Iris pigment epithelial cell (primary cell): ENCODE measurements at regions not wholly inside any gene's neighbourhood (a gene's known extent, or its start where the extent isn't known, plus 50 kb on each side); places are given as distances from the start of the nearest gene placed in this dataset.

Experiments
- DNase-seq: peaks from one replicate; pipeline ENCODE4 v3.0.0-alpha.2; 2011; ENCODE audit warnings: low read depth

GRCh38 chr2:43127941-43128558 is 98.4 kb downstream of the ZFP36L2 start:
- DNase-seq, result no peak

GRCh38 chr2:43127208-43127940 is 99.0 kb downstream of the ZFP36L2 start:
- peak; percentile 37 for DNase-seq

GRCh38 chr2:43126817-43127207 is 99.6 kb downstream of the ZFP36L2 start:
- no peak for DNase-seq

- no peak for DNase-seq
Measured at GRCh38 chr2:43125090-43125998, 101.1 kb downstream of the ZFP36L2 start.

- DNase-seq, result no peak
Measured at GRCh38 chr2:43124687-43125057, 101.7 kb downstream of the ZFP36L2 start.

- DNase-seq, result no peak
Measured at GRCh38 chr2:43123981-43124686, 102.3 kb downstream of the ZFP36L2 start.

- no peak for DNase-seq
Measured at GRCh38 chr2:43123486-43123885, 102.9 kb downstream of the ZFP36L2 start.

GRCh38 chr2:43123028-43123427 is 103.4 kb downstream of the ZFP36L2 start:
- no peak for DNase-seq

- DNase-seq, result no peak
Measured at GRCh38 chr2:43121580-43122314, 104.7 kb downstream of the ZFP36L2 start.

- no peak for DNase-seq
Measured at GRCh38 chr2:43119303-43119702, 107.1 kb downstream of the ZFP36L2 start.

GRCh38 chr2:43117521-43118143 is 108.8 kb downstream of the ZFP36L2 start:
- DNase-seq, result no peak

- DNase-seq, result no peak
Measured at GRCh38 chr2:43116988-43117387, 109.4 kb downstream of the ZFP36L2 start.

GRCh38 chr2:43115881-43116280 is 110.5 kb downstream of the ZFP36L2 start:
- DNase-seq, result no peak

- DNase-seq, result peak; percentile 45
Measured at GRCh38 chr2:43114210-43114609, 112.2 kb downstream of the ZFP36L2 start.

- no peak for DNase-seq
Measured at GRCh38 chr2:43111788-43112554, 114.4 kb downstream of the ZFP36L2 start.

- DNase-seq, result peak; percentile 81
Measured at GRCh38 chr2:43110442-43110871, 115.9 kb downstream of the ZFP36L2 start.

- no peak for DNase-seq
Measured at GRCh38 chr2:43109261-43109743, 117.1 kb downstream of the ZFP36L2 start.

- no peak for DNase-seq
Measured at GRCh38 chr2:43107679-43108078, 118.7 kb downstream of the ZFP36L2 start.

- DNase-seq, result no peak
Measured at GRCh38 chr2:43106559-43107527, 119.6 kb downstream of the ZFP36L2 start.
